CD4-positive, alpha-beta T cell treated with Interleukin-17A for 4 hours (primary cell): ENCODE measurements at regions not wholly inside any gene's neighbourhood (a gene's known extent, or its start where the extent isn't known, plus 50 kb on each side); places are given as distances from the start of the nearest gene placed in this dataset.

Source experiments
- DNase-seq: peaks from one replicate; pipeline ENCODE4 v3.0.0-alpha.2; 2020; ENCODE audit warnings: mixed read lengths

DNA sequence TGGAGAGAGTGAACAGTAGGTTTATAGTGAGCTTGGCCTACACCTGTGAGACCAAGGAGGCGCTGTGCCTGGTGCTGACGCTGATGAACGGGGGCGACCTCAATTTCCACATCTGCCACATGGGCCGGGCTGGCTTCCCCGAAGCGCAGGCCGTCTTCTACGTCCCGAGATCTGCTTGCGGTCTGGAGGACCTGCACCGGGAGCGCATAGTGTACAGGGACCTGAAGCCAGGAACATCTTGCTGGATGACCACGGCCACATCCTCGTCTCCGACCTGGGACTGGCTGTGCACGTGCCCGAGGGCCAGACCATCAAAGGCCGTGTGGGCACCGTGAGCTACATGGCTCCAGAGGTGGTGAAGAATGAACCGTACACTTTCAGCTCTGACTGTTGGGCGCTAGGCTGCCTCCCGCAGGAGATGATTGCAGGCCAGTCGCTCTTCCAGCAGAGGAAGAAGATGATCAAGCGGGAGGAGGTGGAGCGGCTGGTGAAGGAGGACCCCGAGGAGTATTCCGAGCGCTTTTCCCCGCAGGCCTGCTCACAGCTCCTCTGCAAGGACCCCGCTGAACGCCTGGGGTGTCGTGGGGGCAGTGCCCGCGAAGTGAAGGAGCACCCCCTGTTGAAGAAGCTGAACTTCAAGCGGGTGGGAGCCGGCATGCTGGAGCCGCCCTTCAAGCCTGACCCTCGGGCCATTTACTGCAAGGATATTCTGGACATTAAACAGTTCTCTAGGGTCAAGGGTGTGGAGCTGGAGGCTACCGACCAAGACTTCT is 139.0 kb downstream of the ZDHHC20 start:
- no peak for DNase-seq

DNA sequence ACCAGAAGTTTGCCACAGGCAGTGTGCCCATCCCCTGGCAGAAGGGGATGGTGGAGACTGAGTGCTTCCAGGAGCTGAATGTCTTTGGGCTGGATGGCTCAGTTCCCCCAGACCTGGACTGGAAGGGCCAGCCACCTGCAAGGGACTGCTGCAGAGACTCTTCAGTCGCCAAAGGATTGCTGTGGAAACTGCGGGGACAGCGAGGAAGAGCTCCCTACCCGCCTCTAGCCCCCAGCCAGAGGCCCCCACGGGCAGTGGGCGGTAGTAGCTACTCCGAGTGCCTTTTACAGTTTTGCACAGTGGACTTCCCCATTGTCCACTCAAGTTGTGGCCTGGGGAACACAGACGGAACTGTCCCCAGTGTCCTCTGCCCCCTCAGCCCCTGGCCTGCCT is 138.5 kb downstream of the ZDHHC20 start:
- DNase-seq, result no peak

DNA sequence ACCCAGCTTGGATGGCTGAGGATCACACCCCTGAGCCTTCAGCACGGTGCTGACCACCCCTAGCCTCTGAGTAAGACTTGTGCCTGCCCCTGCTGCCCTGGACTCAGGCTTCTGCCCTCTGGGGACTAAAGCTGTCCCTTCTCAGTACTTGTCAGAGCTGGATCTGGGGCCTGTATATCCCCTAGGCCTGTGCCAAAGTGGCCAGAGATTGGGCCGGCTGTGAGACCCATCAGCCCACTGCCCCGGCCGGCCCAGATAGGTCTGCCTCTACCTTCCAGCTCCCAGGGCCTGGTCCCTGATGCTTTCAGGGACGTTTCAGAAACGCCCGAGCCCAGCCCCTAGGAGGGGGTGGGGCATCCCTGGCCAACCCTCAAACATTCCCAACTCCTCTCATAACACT is 137.8 kb downstream of the ZDHHC20 start:
- no peak for DNase-seq

DNA sequence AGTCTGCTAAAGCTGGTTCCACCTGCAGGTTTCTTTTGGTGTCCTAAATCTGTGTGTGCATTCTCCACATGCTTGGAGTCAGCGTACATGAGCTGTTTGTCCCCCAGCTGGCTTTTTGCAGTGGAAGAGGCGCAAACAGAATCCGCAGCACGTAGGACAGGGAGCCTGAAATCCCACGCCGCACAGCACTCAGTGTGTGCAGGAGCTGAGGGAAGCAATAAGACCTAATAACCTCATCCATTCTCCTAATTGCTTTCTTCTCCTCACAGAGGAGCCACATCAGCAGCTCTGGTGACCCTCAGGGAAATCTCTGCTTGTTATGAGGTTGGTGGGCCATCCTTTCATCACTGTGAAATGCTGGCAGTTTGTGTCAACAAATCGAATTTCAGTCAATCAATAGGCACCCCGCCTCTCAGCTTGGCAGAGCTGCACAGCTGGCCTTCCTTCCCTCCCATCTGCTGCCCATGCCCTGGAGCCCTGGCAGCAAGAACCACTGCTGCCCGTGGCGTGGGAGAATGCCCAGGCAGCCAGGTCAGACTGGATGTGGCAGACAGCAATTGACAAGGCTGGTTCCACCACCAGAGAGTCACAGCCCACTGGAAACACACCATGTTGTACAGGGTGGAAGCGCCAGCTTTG is 136.7 kb downstream of the ZDHHC20 start:
- DNase-seq, result no peak
